Central memory CD8-positive, alpha-beta T cell (primary cell): ENCODE measurements at regions not wholly inside any gene's neighbourhood (a gene's known extent, or its start where the extent isn't known, plus 50 kb on each side); places are given as distances from the start of the nearest gene placed in this dataset.

Source experiments
- ATAC-seq: fragments of 150-1000 bp; cut with Tn5 transposase; replicated peaks from 2 replicates; pipeline ENCODE4 v1.10.0; 2022; ENCODE audit warnings: mild to moderate bottlenecking, moderate FRiP score, moderate number of reproducible peaks; ENCODE audit not compliant: poor library complexity, severe bottlenecking; ENCODE audit errors: extremely low read depth
- DNase-seq, 2 donors: peaks; one replicate each; pipeline ENCODE4 v3.0.0; 2021; ENCODE audit warnings: low spot score in 2 of 2
- H3K27ac Mint-ChIP-seq: one replicate; pipeline ENCODE4 v1.8.0; 2022; ENCODE audit warnings: low read depth, mild to moderate bottlenecking, moderate library complexity, mixed read lengths
- H3K27me3 Mint-ChIP-seq: one replicate; pipeline ENCODE4 v1.8.0; 2022; ENCODE audit warnings: mixed read lengths
- H3K36me3 Mint-ChIP-seq: one replicate; pipeline ENCODE4 v1.8.0; 2022; ENCODE audit warnings: mild to moderate bottlenecking, moderate library complexity, mixed read lengths; ENCODE audit not compliant: insufficient read depth
- H3K4me1 Mint-ChIP-seq: one replicate; pipeline ENCODE4 v1.8.0; 2022; ENCODE audit warnings: mixed read lengths
- H3K4me3 Mint-ChIP-seq: one replicate; pipeline ENCODE4 v1.8.0; 2022; ENCODE audit warnings: mild to moderate bottlenecking, moderate library complexity, mixed read lengths
- H3K9me3 Mint-ChIP-seq: one replicate; pipeline ENCODE4 v1.8.0; 2022; ENCODE audit warnings: mixed read lengths

- H3K9me3 Mint-ChIP-seq = peaks cover 12% of the 10 kb centered on the region
- H3K27me3 Mint-ChIP-seq = no peaks in the 10 kb centered on the region
- no peak overlapping the region for H3K27ac Mint-ChIP-seq
- DNase-seq (no peak), ATAC-seq (no peak)
- H3K36me3 Mint-ChIP-seq = no peaks in the 10 kb centered on the region
- no peak overlapping the region for H3K4me3 Mint-ChIP-seq
- H3K4me1 Mint-ChIP-seq = no peaks in the 10 kb centered on the region
Measured at GRCh38 chr6:121743691-121744090, 308.2 kb downstream of the GJA1 start.

- Mint-ChIP-seq H3K36me3 (no peaks in the 10 kb centered on the region), H3K9me3 (peaks cover 10% of the 10 kb centered on the region), H3K27ac (no peak overlapping the region), H3K4me3 (no peak overlapping the region), H3K27me3 (no peaks in the 10 kb centered on the region), H3K4me1 (no peaks in the 10 kb centered on the region)
- DNase-seq (no peak), ATAC-seq (no peak)
Measured at GRCh38 chr6:121748376-121748775, 312.9 kb downstream of the GJA1 start.

GRCh38 chr6:121748850-121749249 lies 313.4 kb downstream of the GJA1 start:
- Mint-ChIP-seq H3K9me3 (peaks cover 9% of the 10 kb centered on the region), H3K36me3 (no peaks in the 10 kb centered on the region), H3K4me1 (no peaks in the 10 kb centered on the region), H3K4me3 (no peak overlapping the region), H3K27me3 (no peaks in the 10 kb centered on the region), H3K27ac (no peak overlapping the region)
- ATAC-seq = no peak
- no peak for DNase-seq

GRCh38 chr6:121755485-121755884 lies 320.0 kb downstream of the GJA1 start:
- Mint-ChIP-seq H3K27me3 (no peaks in the 10 kb centered on the region), H3K4me3 (no peak overlapping the region), H3K36me3 (no peaks in the 10 kb centered on the region), H3K4me1 (no peaks in the 10 kb centered on the region), H3K9me3 (no peaks in the 10 kb centered on the region), H3K27ac (no peak overlapping the region)
- no peak for ATAC-seq
- DNase-seq = no peak

- Mint-ChIP-seq H3K4me1 (no peaks in the 10 kb centered on the region), H3K36me3 (no peaks in the 10 kb centered on the region), H3K27me3 (no peaks in the 10 kb centered on the region), H3K27ac (no peak overlapping the region), H3K4me3 (no peak overlapping the region), H3K9me3 (no peaks in the 10 kb centered on the region)
- ATAC-seq (no peak), DNase-seq (no peak)
Measured at GRCh38 chr6:121756666-121757065, 321.2 kb downstream of the GJA1 start.

GRCh38 chr6:121759370-121759769 lies 323.9 kb downstream of the GJA1 start:
- H3K4me1 Mint-ChIP-seq = no peaks in the 10 kb centered on the region
- H3K4me3 Mint-ChIP-seq = no peak overlapping the region
- ATAC-seq (no peak), DNase-seq (no peak)
- no peak overlapping the region for H3K27ac Mint-ChIP-seq
- H3K36me3 Mint-ChIP-seq = no peaks in the 10 kb centered on the region
- no peaks in the 10 kb centered on the region for H3K27me3 Mint-ChIP-seq
- H3K9me3 Mint-ChIP-seq = no peaks in the 10 kb centered on the region

GRCh38 chr6:121760191-121760590 lies 324.7 kb downstream of the GJA1 start:
- peaks cover 5% of the 10 kb centered on the region for H3K9me3 Mint-ChIP-seq
- no peaks in the 10 kb centered on the region for H3K36me3 Mint-ChIP-seq
- ATAC-seq (no peak), DNase-seq (no peak)
- no peak overlapping the region for H3K4me3 Mint-ChIP-seq
- no peaks in the 10 kb centered on the region for H3K27me3 Mint-ChIP-seq
- H3K4me1 Mint-ChIP-seq = no peaks in the 10 kb centered on the region
- H3K27ac Mint-ChIP-seq = no peak overlapping the region

- ATAC-seq (no peak), DNase-seq (no peak)
Measured at GRCh38 chr6:121760745-121761144, 325.3 kb downstream of the GJA1 start.

GRCh38 chr6:121764493-121764892 lies 329.0 kb downstream of the GJA1 start:
- ATAC-seq (no peak), DNase-seq (no peak)
- Mint-ChIP-seq H3K4me1 (no peaks in the 10 kb centered on the region), H3K27ac (no peak overlapping the region), H3K9me3 (peaks cover 6% of the 10 kb centered on the region), H3K27me3 (no peaks in the 10 kb centered on the region), H3K36me3 (no peaks in the 10 kb centered on the region), H3K4me3 (no peak overlapping the region)

More at GRCh38 chr6:121760745-121761144, 325.3 kb downstream of the GJA1 start:
- H3K4me1 Mint-ChIP-seq = no peaks in the 10 kb centered on the region
- peaks cover 6% of the 10 kb centered on the region for H3K9me3 Mint-ChIP-seq
- no peak overlapping the region for H3K27ac Mint-ChIP-seq
- no peaks in the 10 kb centered on the region for H3K36me3 Mint-ChIP-seq
- no peaks in the 10 kb centered on the region for H3K27me3 Mint-ChIP-seq
- no peak overlapping the region for H3K4me3 Mint-ChIP-seq

GRCh38 chr6:121765060-121765459 lies 329.6 kb downstream of the GJA1 start:
- no peak for DNase-seq
- no peaks in the 10 kb centered on the region for H3K36me3 Mint-ChIP-seq
- H3K9me3 Mint-ChIP-seq = peaks cover 6% of the 10 kb centered on the region
- no peak overlapping the region for H3K4me3 Mint-ChIP-seq
- no peaks in the 10 kb centered on the region for H3K27me3 Mint-ChIP-seq
- no peaks in the 10 kb centered on the region for H3K4me1 Mint-ChIP-seq
- H3K27ac Mint-ChIP-seq = no peak overlapping the region
- no peak for ATAC-seq

GRCh38 chr6:121767211-121767610 lies 331.8 kb downstream of the GJA1 start:
- Mint-ChIP-seq H3K27me3 (no peaks in the 10 kb centered on the region), H3K27ac (no peak overlapping the region), H3K4me1 (no peaks in the 10 kb centered on the region)

GRCh38 chr6:121770943-121771342 lies 335.5 kb downstream of the GJA1 start:
- H3K27ac Mint-ChIP-seq = no peak overlapping the region
- no peaks in the 10 kb centered on the region for H3K4me1 Mint-ChIP-seq
- no peak overlapping the region for H3K4me3 Mint-ChIP-seq
- H3K27me3 Mint-ChIP-seq = no peaks in the 10 kb centered on the region
- no peak for DNase-seq
- peaks cover 6% of the 10 kb centered on the region for H3K9me3 Mint-ChIP-seq
- H3K36me3 Mint-ChIP-seq = no peaks in the 10 kb centered on the region
- no peak for ATAC-seq

More at GRCh38 chr6:121767211-121767610, 331.8 kb downstream of the GJA1 start:
- no peaks in the 10 kb centered on the region for H3K36me3 Mint-ChIP-seq
- peaks cover 6% of the 10 kb centered on the region for H3K9me3 Mint-ChIP-seq
- no peak overlapping the region for H3K4me3 Mint-ChIP-seq
- ATAC-seq (no peak), DNase-seq (no peak)

GRCh38 chr6:121771937-121772720 lies 336.7 kb downstream of the GJA1 start:
- H3K27me3 Mint-ChIP-seq = no peaks in the 10 kb centered on the region
- peaks cover 6% of the 10 kb centered on the region for H3K9me3 Mint-ChIP-seq
- H3K27ac Mint-ChIP-seq = no peak overlapping the region
- no peak for ATAC-seq
- no peak for DNase-seq
- no peaks in the 10 kb centered on the region for H3K4me1 Mint-ChIP-seq
- no peaks in the 10 kb centered on the region for H3K36me3 Mint-ChIP-seq
- H3K4me3 Mint-ChIP-seq = no peak overlapping the region
